CD4-positive, alpha-beta T cell treated with Interferon alpha-2 for 1 hour (primary cell): ENCODE measurements at regions not wholly inside any gene's neighbourhood (a gene's known extent, or its start where the extent isn't known, plus 50 kb on each side); places are given as distances from the start of the nearest gene placed in this dataset.
A peak's percentile ranks its signal among the peaks of the same experiment; 100 is the strongest.
"Not testable (repeated sequence)": the region's sequence is repeated elsewhere in the genome, so short reads cannot be mapped to it uniquely, and the experiment has no call there.

Source experiments
- DNase-seq, 2 donors: peaks; one replicate each; pipeline ENCODE4 v3.0.0-alpha.2; 2020 to 2022

- no peak for DNase-seq
Observed at GRCh38 chr12:46667551-46667950, 158.2 kb downstream of the SLC38A4 start.

DNA sequence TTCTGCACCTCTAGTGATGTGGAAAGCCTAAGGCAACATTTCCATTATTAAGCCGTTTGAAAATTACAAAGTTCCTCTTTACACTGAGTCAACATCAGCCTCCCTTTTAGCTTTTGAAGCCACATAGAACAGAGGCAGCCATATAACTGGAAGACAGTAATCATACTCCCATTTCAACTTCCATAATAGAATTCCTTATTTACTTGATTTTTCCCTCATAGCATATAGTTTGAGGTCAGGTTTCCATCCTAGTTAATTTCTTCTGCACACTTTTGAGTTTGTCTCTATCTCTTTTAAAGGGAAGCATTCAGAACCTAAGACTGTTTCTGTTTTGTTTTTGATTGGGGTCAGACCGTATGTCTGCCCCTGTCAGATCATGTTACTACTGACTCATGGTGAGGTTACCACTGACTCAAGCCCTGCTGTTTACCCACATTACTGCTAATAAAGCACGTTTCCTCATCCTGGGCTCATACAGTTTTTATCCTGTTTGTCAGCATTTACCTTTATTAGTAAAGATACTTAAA is 161.0 kb downstream of the SLC38A4 start:
- no peak for DNase-seq

DNA sequence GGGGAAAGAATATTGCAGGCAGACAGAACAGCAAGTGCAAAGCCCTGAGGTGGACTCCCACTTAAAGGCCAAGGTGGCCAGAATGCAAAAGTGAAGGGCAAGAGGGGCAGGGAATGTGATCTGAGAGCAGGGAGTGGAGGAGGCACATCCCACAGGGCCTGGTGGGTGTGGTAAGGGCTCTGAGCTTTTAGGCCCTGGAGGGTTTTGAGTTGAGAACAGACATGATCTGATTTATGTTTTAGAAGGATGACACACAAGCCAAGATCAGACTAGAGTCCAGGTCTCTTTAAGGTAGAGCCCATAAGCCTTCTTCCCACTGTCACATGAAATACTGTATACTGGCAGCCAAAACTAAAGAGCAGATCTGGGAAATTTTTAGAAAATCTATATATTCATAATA is 162.5 kb downstream of the SLC38A4 start:
- no peak for DNase-seq

DNA sequence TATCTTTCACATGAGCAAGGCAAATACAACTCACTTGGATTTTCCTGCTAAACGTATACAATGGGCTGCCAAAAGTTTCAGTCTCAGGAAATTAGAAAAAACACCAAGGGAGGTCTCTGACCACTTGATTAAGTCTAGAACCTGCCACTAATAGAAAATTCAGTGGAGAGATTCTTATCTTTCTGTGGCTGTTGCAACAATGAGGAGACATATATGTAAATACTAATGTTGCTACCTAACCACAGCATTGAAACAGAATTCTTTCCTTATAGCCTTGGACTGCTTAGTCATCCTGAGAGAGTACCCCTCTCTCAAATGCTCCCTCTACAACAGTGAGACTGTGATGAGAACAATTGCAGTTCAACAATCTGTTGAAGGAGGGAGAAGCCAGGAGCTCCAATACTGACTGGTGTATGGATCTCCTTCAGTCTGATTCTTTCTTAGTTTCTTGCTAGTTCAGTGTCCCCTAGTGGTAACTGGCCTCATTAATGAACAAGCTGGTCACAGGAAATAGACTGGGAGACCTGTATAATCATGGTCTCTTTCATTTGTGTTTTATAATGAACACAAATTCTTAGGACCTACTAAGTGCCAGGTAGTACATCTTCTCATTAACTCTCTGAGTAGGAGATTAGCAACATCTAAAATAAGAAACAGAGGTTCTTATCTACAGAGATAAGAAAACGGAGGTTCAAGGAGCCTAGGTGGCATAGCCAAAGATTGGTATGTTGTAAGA is 164.5 kb downstream of the SLC38A4 start:
- DNase-seq: peak; percentile 17 to 69

- DNase-seq: no peak
Observed at GRCh38 chr12:46660719-46661109, 165.1 kb downstream of the SLC38A4 start.

DNA sequence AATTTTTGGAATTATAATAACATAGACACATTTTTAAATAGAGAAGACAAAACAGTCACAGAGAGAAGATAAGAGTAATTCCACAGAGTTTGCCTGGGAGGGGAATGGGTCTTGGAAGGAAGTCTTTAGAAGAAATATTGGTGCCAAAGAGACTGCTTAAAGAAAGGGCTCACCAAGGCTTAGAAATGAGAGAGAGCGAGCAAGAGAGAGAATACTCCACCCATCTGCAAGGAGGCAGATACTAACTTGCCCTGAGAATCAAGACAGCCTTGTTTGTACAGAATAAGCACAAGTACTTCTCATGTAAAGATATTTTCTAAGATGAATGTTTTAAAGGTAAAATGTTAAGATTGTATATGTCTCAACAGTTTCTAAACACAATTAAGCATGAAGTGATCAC is 165.5 kb downstream of the SLC38A4 start:
- DNase-seq: no peak

DNA sequence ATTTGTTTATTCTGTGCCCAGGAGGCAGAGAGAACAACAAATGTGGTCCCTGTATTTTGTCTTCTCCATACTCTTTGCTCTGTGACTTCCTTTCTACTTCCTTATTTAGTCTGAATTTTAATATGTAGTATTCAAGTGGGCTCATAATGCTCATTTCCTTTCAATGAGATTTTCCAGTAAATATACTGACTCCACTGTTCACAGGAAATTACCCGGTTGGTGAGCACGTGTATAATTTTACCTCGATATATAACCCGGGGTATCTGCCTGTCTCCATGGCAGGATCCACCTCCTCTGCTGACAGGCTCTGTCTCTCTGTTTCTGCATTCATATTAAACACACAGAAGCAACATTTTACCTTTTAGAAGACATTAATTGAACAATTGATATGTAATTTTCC is 166.0 kb downstream of the SLC38A4 start:
- no peak for DNase-seq

- no peak for DNase-seq
Observed at GRCh38 chr12:46659032-46659650, 166.7 kb downstream of the SLC38A4 start.

DNA sequence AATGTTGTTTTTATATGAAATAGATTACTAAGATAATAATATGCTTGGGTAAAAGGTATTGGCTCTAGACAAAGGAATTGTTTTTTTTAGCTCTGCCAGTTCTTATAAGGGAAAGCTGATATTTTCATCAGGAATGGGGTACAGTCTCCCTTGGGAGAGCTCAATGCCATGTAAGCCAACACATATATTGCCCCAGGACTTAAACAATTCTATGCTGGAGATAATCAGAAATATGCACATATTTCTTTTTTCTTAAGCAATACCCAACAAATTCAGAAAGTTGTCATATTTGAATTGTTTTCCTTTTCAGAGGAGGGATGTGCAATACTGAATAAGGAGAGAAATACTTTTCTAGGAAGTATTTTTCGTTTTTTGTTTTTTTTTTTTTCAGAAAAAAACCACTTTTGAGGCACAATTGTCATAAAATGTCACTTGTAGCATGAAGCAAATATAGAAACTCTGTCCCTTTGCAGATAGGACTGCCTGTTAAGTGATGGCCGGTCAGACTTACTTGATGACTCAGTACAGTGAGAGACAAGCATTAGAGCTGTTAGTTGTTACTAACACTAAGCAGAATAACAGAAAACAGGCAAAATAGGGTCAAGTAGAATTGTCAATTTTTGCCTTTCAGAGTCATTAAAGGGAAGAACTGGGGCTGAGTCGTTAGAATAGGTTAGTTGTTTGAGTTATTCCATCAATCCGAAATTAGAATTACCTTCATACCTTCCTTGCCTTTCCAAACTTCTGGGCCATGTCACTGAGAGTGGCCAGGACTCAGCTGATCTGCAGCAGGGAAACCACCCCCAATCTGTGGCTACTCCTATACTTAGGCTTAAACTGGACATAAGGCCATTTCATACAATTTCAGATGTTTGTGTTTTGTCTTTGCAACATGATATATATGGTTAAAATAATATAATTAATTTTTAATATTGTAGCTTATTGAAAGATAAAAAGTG is 168.1 kb downstream of the SLC38A4 start:
- no peak for DNase-seq

DNA sequence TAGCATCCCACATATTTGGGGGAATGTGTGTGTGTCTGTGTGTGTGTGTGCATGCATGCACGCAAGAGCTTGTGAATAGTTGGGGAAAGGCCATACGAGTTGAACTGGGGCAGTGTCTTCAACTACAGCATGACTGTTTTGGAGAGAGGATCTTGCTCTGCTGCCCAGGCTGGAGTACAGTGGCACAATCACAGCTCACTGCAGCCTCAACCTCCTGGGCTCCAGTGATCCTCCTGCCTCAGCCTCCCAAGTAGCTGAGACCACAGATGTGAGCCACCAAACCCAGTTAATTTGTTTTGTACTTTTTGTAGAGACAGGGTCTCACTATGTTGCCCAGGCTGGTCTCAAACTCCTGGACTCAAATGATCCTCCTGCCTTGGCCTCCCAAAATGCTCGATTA is 169.8 kb downstream of the SLC38A4 start:
- not testable (repeated sequence) for DNase-seq

- no peak for DNase-seq
Observed at GRCh38 chr12:46653311-46653710, 172.5 kb downstream of the SLC38A4 start.

- DNase-seq: no peak
Observed at GRCh38 chr12:46652692-46653091, 173.1 kb downstream of the SLC38A4 start.

GRCh38 chr12:46650688-46651087 is 175.1 kb downstream of the SLC38A4 start:
- DNase-seq: no peak

DNA sequence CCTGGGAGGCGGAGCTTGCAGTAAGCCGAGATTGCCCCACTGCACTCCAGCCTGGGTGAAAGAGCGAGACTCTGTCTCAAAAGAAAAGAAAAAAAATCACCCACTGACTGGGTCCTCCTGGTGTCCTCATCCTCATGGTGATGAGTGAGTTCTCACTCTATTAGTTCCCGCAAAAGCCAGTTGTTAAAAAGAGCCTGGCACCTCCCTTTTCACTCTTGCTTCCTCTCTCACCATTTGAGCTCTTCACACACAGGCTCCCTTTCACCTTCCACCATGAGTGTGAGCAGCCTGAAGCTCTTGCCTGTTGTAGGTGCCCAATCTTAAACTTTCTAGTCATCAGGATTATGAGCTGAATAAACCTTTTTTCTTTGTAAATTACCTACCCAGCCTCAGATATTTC is 176.4 kb downstream of the SLC38A4 start:
- DNase-seq: no peak

DNA sequence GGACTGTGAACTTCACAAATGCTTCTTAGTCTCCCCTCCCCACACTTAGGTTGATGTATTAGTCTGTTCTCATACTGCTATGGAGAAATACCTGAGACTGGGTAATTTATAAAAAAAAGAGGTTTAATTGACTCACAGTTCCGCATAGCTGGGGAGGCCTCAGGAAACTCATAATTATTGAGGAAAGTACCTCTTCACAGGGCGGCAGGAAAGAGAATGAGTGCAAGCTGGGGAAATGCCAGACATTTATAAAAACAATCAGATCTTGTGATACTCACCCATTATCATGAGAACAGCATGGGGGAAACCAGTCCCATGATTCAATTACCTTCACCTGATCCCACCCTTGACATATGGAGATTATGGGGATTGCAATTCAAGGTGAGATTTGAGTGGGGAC is 178.8 kb downstream of the SLC38A4 start:
- no peak for DNase-seq

DNA sequence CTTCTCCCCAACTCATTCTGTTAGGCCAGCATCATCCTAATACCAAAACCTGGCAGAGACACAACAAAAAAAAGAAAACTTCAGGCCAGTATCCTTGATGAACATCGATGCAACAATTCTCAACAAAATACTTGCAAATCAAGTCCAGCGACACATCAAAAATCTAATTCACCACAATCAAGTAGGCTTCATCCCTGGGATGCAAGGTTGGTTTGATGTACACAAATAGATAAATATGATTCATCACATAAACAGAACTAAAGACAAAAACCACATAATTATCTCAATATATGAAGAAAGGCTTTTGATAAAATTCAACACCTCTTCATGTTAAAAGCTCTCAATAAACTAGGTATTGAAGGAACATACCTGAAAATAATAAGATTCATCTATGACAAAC is 184.1 kb downstream of the SLC38A4 start:
- not testable (repeated sequence) for DNase-seq

- no peak for DNase-seq
Observed at GRCh38 chr12:46635818-46636217, 190.0 kb downstream of the SLC38A4 start.

DNA sequence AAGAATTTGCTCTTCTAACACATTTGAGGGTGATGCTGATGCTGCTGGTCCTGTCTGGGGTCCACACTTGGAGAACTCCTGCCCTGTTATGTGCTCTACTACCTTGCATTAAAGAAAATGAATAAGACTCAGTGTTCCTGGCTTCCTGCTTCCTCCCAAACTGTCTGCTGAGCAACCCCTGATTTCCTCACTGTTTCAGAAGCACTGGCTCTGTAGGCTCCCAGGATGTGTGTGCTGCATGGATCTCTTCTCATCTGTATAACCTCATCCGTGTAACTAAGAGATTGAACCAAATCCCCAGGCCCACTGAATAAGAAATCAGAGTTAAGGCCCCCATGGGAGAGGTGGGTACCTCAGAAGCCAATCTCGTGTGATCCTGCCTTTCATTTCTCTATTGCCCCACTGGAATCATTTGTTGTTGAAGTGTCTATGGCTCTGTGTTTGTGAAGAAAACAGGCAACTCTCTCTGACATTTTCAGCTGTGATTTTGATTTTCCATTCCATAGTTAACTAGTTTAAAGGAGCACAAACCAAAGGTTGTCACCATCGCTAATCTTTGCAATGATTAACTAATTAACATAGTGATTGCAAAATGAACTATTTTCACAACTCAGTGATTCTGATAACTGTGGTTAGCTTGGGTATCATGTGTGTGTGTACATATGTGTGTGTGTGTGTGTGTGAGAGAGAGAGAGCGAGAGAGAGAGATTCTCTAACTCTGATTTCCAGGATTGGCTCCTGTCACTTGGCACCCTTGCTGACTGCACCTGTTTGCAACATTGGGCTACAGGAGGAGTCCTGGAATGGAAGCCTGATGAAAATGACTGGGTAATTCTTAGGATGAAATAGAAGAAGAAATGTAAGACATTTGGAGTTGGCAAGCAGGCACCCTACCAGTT is 196.2 kb downstream of the SLC38A4 start:
- no peak for DNase-seq

GRCh38 chr12:46628176-46628575 is 197.6 kb downstream of the SLC38A4 start:
- DNase-seq: no peak

DNA sequence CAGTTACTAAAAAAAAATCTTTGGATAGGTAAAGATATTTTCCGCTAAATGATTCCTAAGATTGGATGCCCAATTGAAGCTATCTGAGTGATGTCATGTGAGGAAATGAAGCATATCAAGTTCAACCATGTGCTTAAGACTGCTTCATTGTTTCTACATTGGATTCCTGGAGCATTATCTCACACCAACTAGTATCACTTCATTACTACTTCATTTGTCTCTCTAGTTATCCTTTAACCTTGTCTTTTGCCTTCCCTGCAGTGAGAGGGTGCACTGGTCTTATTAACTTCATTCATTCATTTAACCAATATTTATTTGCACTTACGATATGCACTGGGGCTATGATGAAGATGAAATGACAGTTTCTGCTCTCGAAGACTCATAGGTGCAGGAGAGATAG is 198.1 kb downstream of the SLC38A4 start:
- DNase-seq: no peak

DNA sequence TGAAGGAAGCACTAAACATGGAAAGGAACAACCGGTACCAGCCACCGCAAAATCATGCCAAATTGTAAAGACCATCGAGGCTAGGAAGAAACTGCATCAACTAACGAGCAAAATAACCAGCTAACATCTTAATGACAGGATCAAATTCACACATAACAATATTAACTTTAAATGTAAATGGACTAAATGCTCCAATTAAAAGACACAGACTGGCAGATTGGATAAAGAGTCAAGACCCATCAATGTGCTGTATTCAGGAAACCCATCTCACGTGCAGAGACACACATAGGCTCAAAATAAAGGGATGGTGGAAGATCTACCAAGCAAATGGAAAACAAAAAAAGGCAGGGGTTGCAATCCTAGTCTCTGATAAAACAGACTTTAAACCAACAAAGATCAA is 206.3 kb downstream of the SLC38A4 start:
- DNase-seq: not testable (repeated sequence)

DNA sequence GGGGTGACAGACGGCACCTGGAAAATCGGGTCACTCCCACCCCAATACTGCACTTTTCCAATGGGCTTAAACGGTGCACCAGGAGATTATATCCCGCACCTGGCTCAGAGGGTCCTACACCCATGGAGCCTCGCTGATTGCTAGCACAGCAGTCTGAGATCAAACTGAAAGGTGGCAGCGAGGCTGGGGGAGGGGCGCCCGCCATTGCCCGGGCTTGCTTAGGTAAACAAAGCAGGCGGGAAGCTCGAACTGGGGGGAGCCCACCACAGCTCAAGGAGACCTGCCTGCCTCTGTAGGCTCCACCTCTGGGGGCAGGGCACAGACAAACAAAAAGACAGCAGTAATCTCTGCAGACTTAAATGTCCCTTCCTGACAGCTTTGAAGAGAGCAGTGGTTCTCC is 208.1 kb downstream of the SLC38A4 start:
- not testable (repeated sequence) for DNase-seq
